SK-N-SH (cell line): ENCODE measurements at regions not wholly inside any gene's neighbourhood (a gene's known extent, or its start where the extent isn't known, plus 50 kb on each side); places are given as distances from the start of the nearest gene placed in this dataset.

Source experiments
- CTCF ChIA-PET: fragments of 300-600, 350-600 bp; formaldehyde crosslinking; extraction: SDS; loops from one replicate; lab custom pipeline; 2021; lab: Yijun Ruan, JAX
- POLR2A ChIA-PET: fragments of 350-600 bp; sonication (Branson Sonifier 250); formaldehyde crosslinking; extraction: SDS; loops from one replicate; lab custom pipeline; 2020; ENCODE audit warnings: antibody characterized with exemption, inconsistent platforms; lab: Yijun Ruan, JAX
- DNase-seq: peaks from one replicate; pipeline ENCODE4 v3.0.0; 2012
- H2AFZ ChIP-seq: fragments of 200-600 bp; sonication (generic); 2 replicates; pipeline ENCODE4 v1.8.1; 2016; ENCODE audit warnings: antibody characterized with exemption, mild to moderate bottlenecking, low read depth
- H3F3A ChIP-seq: fragments of 200-600 bp; sonication (generic); replicated peaks from 2 replicates; pipeline ENCODE3; 2016; ENCODE audit warnings: antibody characterized with exemption, mild to moderate bottlenecking; ENCODE audit not compliant: insufficient read depth
- H3K27ac ChIP-seq, 2 experiments: fragments of 200-500 bp in 1 of 2; fragments of 200-600 bp in 1 of 2; sonication (Bioruptor generic) in 1 of 2; sonication (generic), shearing (Covaris generic) in 1 of 2; 2 replicates each; pipeline versions ENCODE4 v1.5.1 to v1.6.1; 2014 to 2016; ENCODE audit warnings: low read depth in 2 of 2, inconsistent platforms in 1 of 2, low read length in 1 of 2, mild to moderate bottlenecking in 1 of 2, mixed read lengths in 1 of 2
- H3K27me3 ChIP-seq: fragments of 200-600 bp; sonication (generic), shearing (Covaris generic); 2 replicates; pipeline ENCODE4 v1.6.1; 2016; ENCODE audit warnings: mixed run types; ENCODE audit not compliant: insufficient read depth
- H3K36me3 ChIP-seq, 2 experiments: fragments of 200-500 bp in 1 of 2; fragments of 200-600 bp in 1 of 2; sonication (Bioruptor generic) in 1 of 2; sonication (generic) in 1 of 2; replicated peaks in 1 of 2; 2 replicates each; pipeline versions ENCODE3 to v1.5.1; 2014 to 2016; ENCODE audit warnings: low read length in 1 of 2, mild to moderate bottlenecking in 1 of 2; ENCODE audit not compliant: insufficient read depth in 2 of 2, control insufficient read depth in 1 of 2
- H3K4me1 ChIP-seq, 2 experiments: fragments of 200-500 bp in 1 of 2; fragments of 200-600 bp in 1 of 2; sonication (Bioruptor generic) in 1 of 2; sonication (generic), shearing (Covaris generic) in 1 of 2; 2 replicates each; pipeline versions ENCODE4 v1.5.1 to v1.6.1; 2014 to 2016; ENCODE audit warnings: low read depth in 1 of 2, low read length in 1 of 2, mixed run types in 1 of 2; ENCODE audit not compliant: insufficient read depth in 2 of 2, control insufficient read depth in 1 of 2
- H3K4me2 ChIP-seq: fragments of 200-600 bp; sonication (generic), shearing (Covaris generic); 2 replicates; pipeline ENCODE4 v1.6.1; 2017; ENCODE audit warnings: mixed run types
- H3K4me3 ChIP-seq, 2 experiments: fragments of 200-500 bp in 1 of 2; fragments of 200-600 bp in 1 of 2; sonication (Bioruptor generic) in 1 of 2; sonication (generic), shearing (Covaris generic) in 1 of 2; 2 replicates each; pipeline versions ENCODE4 v1.5.1 to v1.8.1; 2014 to 2016; ENCODE audit warnings: low read depth in 2 of 2, inconsistent platforms in 1 of 2, low read length in 1 of 2, mild to moderate bottlenecking in 1 of 2, mixed read lengths in 1 of 2, moderate library complexity in 1 of 2
- H3K79me2 ChIP-seq: fragments of 200-600 bp; sonication (generic); 2 replicates; pipeline ENCODE4 v1.8.1; 2017; ENCODE audit warnings: mild to moderate bottlenecking; ENCODE audit not compliant: insufficient read depth
- H3K9ac ChIP-seq: fragments of 200-600 bp; sonication (generic); 2 replicates; pipeline ENCODE4 v1.6.1; 2017; ENCODE audit warnings: mixed run types
- H3K9me2 ChIP-seq: fragments of 200-600 bp; sonication (generic); 2 replicates; pipeline ENCODE4 v1.6.1; 2017; ENCODE audit warnings: mixed run types
- H3K9me3 ChIP-seq: fragments of 200-600 bp; sonication (generic); 2 replicates; pipeline ENCODE4 v1.6.1; 2017; ENCODE audit warnings: mixed run types, mild to moderate bottlenecking, moderate library complexity
- H4K20me1 ChIP-seq: fragments of 200-600 bp; sonication (generic); 2 replicates; pipeline ENCODE4 v1.6.1; 2017; ENCODE audit warnings: mild to moderate bottlenecking, mixed run types; ENCODE audit not compliant: insufficient read depth
- ELF1 ChIP-seq: IDR thresholded peaks from 2 replicates; pipeline ENCODE4 v1.4.0; 2012
- FOSL2 ChIP-seq: IDR thresholded peaks from 2 replicates; pipeline ENCODE4 v1.4.0; 2012; ENCODE audit warnings: low read depth, mild to moderate bottlenecking, moderate library complexity, borderline replicate concordance
- FOXJ3 ChIP-seq: sonication (generic); formaldehyde crosslinking; IDR thresholded peaks from 2 replicates; pipeline ENCODE4 v1.5.1; 2020; ENCODE audit warnings: mild to moderate bottlenecking, missing genetic modification reagents
- GATA2 ChIP-seq: sonication (generic); formaldehyde crosslinking; IDR thresholded peaks from 2 replicates; pipeline ENCODE4 v1.5.0; 2020; ENCODE audit warnings: mild to moderate bottlenecking, missing genetic modification reagents
- MEF2A ChIP-seq: IDR thresholded peaks from 2 replicates; pipeline ENCODE4 v1.4.0; 2012; ENCODE audit warnings: low read depth, borderline replicate concordance
- NFIC ChIP-seq: IDR thresholded peaks from 2 replicates; pipeline ENCODE4 v1.4.0; 2012; ENCODE audit warnings: borderline replicate concordance
- POLR2AphosphoS5 ChIP-seq: IDR thresholded peaks from 2 replicates; pipeline ENCODE4 v1.6.1; 2012; ENCODE audit warnings: low read depth, low read length
- RFX5 ChIP-seq: IDR thresholded peaks from 2 replicates; pipeline ENCODE4 v1.6.1; 2012; ENCODE audit warnings: mild to moderate bottlenecking, improper control_type of control experiment, low read length
- RXRA ChIP-seq: IDR thresholded peaks from 2 replicates; pipeline ENCODE4 v1.4.0; 2012; ENCODE audit warnings: low read depth, mild to moderate bottlenecking, borderline replicate concordance
- SMC3 ChIP-seq: IDR thresholded peaks from 2 replicates; pipeline ENCODE4 v1.6.1; 2012; ENCODE audit warnings: low read depth, low read length, improper control_type of control experiment
- TCF12 ChIP-seq: IDR thresholded peaks from 2 replicates; pipeline ENCODE4 v1.4.0; 2012
- WGBS: methylation state at CpG from one replicate; pipeline ENCODE4 v1.1.6; 2017; ENCODE audit warnings: low lambda C conversion rate; 5-methylcytosine and 5-hydroxymethylcytosine counted together
- TF ChIP-seq, protein P1 (sequence below): IDR thresholded peaks from 2 replicates; pipeline ENCODE4 v1.4.0; 2012; ENCODE audit warnings: low read depth, borderline replicate concordance
- TF ChIP-seq, protein P2 (sequence below): fragments of 150-350 bp; IDR thresholded peaks from 2 replicates; pipeline ENCODE4 v1.6.1; 2016; ENCODE audit warnings: mild to moderate bottlenecking, low read depth, low read length
- TF ChIP-seq, protein P3 (sequence below): IDR thresholded peaks from 2 replicates; pipeline ENCODE4; 2012

DNA sequence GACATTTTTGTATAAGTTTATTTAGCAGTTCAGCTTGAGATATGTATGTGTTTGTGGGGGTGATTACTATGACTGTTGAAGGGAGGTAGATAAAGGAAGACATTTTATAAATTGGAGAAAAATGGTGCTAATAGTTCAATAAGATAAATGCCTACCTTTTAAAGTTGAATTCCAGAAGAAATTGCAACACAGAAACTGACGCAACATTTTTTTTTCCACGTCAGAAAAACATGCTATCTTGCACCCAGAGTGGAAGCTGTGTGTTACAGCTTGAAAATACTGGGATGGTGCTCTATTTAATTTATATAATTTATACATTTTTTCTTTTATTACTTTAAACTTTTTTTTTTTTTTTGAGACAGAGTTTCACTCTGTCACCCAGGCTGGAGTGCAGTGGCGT, 171.7 kb downstream of the WNT5A start:
- no peaks in the 10 kb centered on the region for H3K79me2 ChIP-seq
- H4K20me1 ChIP-seq, result no peaks in the 10 kb centered on the region
- H3F3A ChIP-seq, result no peaks in the 10 kb centered on the region
- no peak for TF ChIP-seq NFIC
- TF ChIP-seq, protein P1, sequence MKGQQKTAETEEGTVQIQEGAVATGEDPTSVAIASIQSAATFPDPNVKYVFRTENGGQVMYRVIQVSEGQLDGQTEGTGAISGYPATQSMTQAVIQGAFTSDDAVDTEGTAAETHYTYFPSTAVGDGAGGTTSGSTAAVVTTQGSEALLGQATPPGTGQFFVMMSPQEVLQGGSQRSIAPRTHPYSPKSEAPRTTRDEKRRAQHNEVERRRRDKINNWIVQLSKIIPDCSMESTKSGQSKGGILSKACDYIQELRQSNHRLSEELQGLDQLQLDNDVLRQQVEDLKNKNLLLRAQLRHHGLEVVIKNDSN, result no peak
- TF ChIP-seq RFX5, result no peak
- no peak for TF ChIP-seq SMC3
- TF ChIP-seq FOSL2, result no peak
- TF ChIP-seq GATA2, result no peak
- TF ChIP-seq, protein P2, sequence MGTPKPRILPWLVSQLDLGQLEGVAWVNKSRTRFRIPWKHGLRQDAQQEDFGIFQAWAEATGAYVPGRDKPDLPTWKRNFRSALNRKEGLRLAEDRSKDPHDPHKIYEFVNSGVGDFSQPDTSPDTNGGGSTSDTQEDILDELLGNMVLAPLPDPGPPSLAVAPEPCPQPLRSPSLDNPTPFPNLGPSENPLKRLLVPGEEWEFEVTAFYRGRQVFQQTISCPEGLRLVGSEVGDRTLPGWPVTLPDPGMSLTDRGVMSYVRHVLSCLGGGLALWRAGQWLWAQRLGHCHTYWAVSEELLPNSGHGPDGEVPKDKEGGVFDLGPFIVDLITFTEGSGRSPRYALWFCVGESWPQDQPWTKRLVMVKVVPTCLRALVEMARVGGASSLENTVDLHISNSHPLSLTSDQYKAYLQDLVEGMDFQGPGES, result no peak
- TF ChIP-seq POLR2AphosphoS5, result no peak
- no peak for TF ChIP-seq RXRA
- no peak for TF ChIP-seq MEF2A
- TF ChIP-seq ELF1, result no peak
- no peak for TF ChIP-seq FOXJ3 (CRISPR knock-in tag)
- TF ChIP-seq TCF12, result no peak
- H3K4me2 ChIP-seq, result no peak overlapping the region
- no peak overlapping the region for H3K4me3 ChIP-seq
- no peaks in the 10 kb centered on the region for H3K9me3 ChIP-seq
- no peak overlapping the region for H3K27ac ChIP-seq
- POLR2A ChIA-PET, result no interaction called here
- WGBS, result 86% methylated on average over 3 of the region's 3 CpGs
- CTCF ChIA-PET, result no interaction called here
- peaks cover 0 to 2% of the 10 kb centered on the region in 2 experiments for H3K36me3 ChIP-seq
- H3K9ac ChIP-seq, result no peak overlapping the region
- no peaks in the 10 kb centered on the region for H3K9me2 ChIP-seq
- no peak for DNase-seq
- H3K27me3 ChIP-seq, result no peaks in the 10 kb centered on the region
- H2AFZ ChIP-seq, result no peak overlapping the region
- H3K4me1 ChIP-seq, result no peaks in the 10 kb centered on the region

DNA sequence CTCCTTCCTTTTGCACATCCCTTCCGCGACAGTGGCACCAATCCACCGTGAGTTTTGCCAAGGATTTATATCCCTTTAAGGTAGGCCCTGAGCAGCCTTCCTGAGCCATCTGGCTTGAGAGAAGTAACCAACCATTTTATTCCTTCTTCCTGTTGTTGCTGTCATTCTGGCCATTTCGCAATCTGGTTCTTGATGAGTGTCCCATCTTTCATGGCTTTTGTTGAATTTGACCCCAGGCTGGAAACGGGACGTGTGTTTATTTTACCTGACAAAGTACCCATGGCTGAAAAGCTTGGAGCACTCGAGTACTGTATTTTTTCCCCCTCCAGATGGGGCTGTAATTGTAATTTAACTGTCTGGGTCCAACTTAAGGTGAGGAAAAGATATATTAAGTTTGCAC, 173.4 kb downstream of the WNT5A start:
- no peak overlapping the region for H3K4me2 ChIP-seq
- no peaks in the 10 kb centered on the region for H4K20me1 ChIP-seq
- H3K27me3 ChIP-seq, result no peaks in the 10 kb centered on the region
- no peak overlapping the region for H2AFZ ChIP-seq
- H3K9me3 ChIP-seq, result no peaks in the 10 kb centered on the region
- no peak overlapping the region for H3K9ac ChIP-seq
- no peak for DNase-seq
- no peaks in the 10 kb centered on the region for H3F3A ChIP-seq
- H3K36me3 ChIP-seq, result peaks cover 0 to 6% of the 10 kb centered on the region in 2 experiments
- ChIA-PET CTCF (no interaction called here), POLR2A (no interaction called here)
- no peaks in the 10 kb centered on the region for H3K4me1 ChIP-seq
- no peak overlapping the region for H3K4me3 ChIP-seq
- TF ChIP-seq, protein P3, sequence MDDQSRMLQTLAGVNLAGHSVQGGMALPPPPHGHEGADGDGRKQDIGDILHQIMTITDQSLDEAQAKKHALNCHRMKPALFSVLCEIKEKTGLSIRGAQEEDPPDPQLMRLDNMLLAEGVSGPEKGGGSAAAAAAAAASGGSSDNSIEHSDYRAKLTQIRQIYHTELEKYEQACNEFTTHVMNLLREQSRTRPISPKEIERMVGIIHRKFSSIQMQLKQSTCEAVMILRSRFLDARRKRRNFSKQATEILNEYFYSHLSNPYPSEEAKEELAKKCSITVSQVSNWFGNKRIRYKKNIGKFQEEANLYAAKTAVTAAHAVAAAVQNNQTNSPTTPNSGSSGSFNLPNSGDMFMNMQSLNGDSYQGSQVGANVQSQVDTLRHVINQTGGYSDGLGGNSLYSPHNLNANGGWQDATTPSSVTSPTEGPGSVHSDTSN, result no peak
- H3K9me2 ChIP-seq, result no peaks in the 10 kb centered on the region
- H3K79me2 ChIP-seq, result no peaks in the 10 kb centered on the region
- no peak overlapping the region for H3K27ac ChIP-seq
- 91% methylated on average over 7 of the region's 7 CpGs for WGBS
